Glomerular endothelial cell (primary cell): ENCODE measurements at regions not wholly inside any gene's neighbourhood (a gene's known extent, or its start where the extent isn't known, plus 50 kb on each side); places are given as distances from the start of the nearest gene placed in this dataset.
"Not testable (repeated sequence)": the region's sequence is repeated elsewhere in the genome, so short reads cannot be mapped to it uniquely, and the experiment has no call there.

Experiments used
- DNase-seq: peaks from one replicate; pipeline ENCODE4 v3.0.0-alpha.2; 2011; ENCODE audit warnings: low read depth, low spot score; ENCODE audit errors: extremely low read depth

GRCh38 chr10:4645836-4646235 lies 180.2 kb upstream of the AKR1E2 start:
- no peak for DNase-seq

- no peak for DNase-seq
Observed at GRCh38 chr10:4643471-4643870, 182.5 kb upstream of the AKR1E2 start.

GRCh38 chr10:4639960-4640359 lies 186.0 kb upstream of the AKR1E2 start:
- DNase-seq, result no peak

GRCh38 chr10:4638099-4638498 lies 187.9 kb upstream of the AKR1E2 start:
- DNase-seq, result no peak

GRCh38 chr10:4637657-4638056 lies 188.3 kb upstream of the AKR1E2 start:
- no peak for DNase-seq

GRCh38 chr10:4635883-4636282 lies 190.1 kb upstream of the AKR1E2 start:
- DNase-seq, result no peak

GRCh38 chr10:4635388-4635787 lies 190.6 kb upstream of the AKR1E2 start:
- no peak for DNase-seq

GRCh38 chr10:4633776-4634175 lies 192.2 kb upstream of the AKR1E2 start:
- DNase-seq, result no peak

GRCh38 chr10:4633186-4633585 lies 192.8 kb upstream of the AKR1E2 start:
- DNase-seq, result no peak

GRCh38 chr10:4632757-4633156 lies 193.2 kb upstream of the AKR1E2 start:
- no peak for DNase-seq

GRCh38 chr10:4626919-4627318 lies 199.1 kb upstream of the AKR1E2 start:
- DNase-seq, result no peak

GRCh38 chr10:4623757-4624420 lies 202.1 kb upstream of the AKR1E2 start:
- no peak for DNase-seq

GRCh38 chr10:4623200-4623599 lies 202.8 kb upstream of the AKR1E2 start:
- no peak for DNase-seq

GRCh38 chr10:4622384-4622783 lies 203.6 kb upstream of the AKR1E2 start:
- DNase-seq, result no peak

GRCh38 chr10:4617589-4617988 lies 208.4 kb upstream of the AKR1E2 start:
- no peak for DNase-seq

- DNase-seq, result no peak
Observed at GRCh38 chr10:4615042-4615441, 211.0 kb upstream of the AKR1E2 start.

- DNase-seq, result no peak
Observed at GRCh38 chr10:4609251-4609650, 216.8 kb upstream of the AKR1E2 start.

GRCh38 chr10:4607681-4608080 lies 218.3 kb upstream of the AKR1E2 start:
- DNase-seq, result no peak

- no peak for DNase-seq
Observed at GRCh38 chr10:4606856-4607636, 219.0 kb upstream of the AKR1E2 start.

GRCh38 chr10:4602764-4603491 lies 223.1 kb upstream of the AKR1E2 start:
- no peak for DNase-seq

GRCh38 chr10:4599471-4599870 lies 226.5 kb upstream of the AKR1E2 start:
- no peak for DNase-seq

GRCh38 chr10:4597898-4598297 lies 228.1 kb upstream of the AKR1E2 start:
- not testable (repeated sequence) for DNase-seq
